ENCODE measurements at regions not wholly inside any gene's neighbourhood (a gene's known extent, or its start where the extent isn't known, plus 50 kb on each side); places are given as distances from the start of the nearest gene placed in this dataset.
"Not testable (repeated sequence)": the region's sequence is repeated elsewhere in the genome, so short reads cannot be mapped to it uniquely, and the experiment has no call there.

DNA sequence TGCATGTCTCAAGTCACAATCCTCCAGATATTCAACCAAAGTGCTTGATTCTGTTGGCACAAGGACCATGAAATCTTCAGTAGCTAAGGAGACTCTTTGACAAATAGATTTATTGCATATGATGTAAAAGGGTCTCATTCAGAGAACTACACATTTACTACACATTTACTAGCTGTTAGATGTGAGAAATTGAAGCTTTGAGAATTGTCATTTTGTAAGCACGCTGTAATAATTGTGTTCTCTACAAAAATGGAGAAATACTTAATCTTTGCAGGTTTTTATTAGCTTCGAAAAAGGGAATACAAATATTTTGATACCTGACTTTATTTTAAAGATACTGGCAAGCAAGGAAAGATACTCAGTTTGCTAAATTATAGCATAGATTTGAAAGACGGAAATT, 70.2 kb upstream of the CHD2 start:
- DNase-seq = no peak

DNA sequence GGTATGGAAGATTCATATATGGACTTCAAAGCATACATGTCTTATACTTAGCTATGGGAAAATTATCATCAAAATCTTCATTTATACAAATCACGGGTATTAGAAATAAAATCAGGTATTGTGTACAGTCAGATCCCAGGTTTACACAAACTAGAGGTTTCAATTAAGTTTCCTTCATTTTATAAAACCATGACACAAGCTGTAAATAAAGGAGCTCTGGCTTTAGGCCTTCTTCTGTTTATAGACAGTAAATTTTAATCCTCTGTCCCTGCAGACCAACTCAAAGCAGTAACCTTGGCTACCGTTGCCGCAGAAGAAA, 68.8 kb upstream of the CHD2 start:
- DNase-seq = no peak

DNA sequence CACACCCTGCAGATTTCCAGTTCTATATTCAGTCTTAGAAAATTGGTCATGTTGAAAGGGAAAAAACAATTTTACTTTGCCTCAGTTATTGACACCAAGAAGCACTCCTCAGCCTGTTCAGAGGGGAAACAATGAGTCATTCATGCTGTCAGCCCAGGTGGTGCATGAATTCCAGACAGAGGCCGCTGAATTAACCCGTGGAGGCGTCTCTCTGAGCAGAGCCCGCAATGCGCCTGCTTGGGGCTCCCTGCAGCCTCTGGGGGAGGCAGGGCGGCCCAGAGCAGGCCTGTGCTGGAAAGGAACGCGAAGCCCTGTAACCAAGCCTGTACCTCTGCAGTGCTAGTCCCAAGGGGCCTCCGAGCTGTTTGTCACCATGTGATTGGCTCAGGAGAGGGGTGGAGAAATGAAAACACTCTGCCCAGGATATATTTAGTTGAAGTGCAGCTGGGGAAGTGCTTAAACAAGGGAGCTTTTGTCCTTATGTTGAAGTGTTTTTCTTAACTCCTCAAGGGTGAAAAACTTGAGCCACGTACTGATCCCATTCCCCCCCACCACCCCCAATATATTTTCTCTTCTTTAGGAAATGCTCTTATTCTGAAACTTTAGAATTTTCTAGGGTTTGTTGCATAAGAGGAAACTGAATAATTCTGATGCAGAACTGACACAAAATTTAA, 68.3 kb upstream of the CHD2 start:
- peak; percentile 50 to 89 for DNase-seq

DNA sequence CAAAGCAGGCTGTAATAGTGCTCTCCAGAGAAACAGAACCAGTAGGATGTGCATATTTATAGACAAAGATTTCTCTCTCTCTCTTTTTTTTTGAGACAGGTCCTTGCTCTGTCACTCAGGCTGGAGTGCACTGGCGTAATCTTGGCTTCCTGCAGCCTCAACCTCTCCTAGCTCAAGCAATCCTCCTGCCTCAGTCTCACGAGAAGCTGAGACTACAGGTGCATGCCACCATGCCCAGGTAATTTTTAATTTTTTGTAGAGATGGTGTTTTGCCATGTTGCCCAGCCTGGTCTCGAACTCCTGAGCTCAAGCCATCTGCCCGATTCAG, 67.1 kb upstream of the CHD2 start:
- DNase-seq = no peak

DNA sequence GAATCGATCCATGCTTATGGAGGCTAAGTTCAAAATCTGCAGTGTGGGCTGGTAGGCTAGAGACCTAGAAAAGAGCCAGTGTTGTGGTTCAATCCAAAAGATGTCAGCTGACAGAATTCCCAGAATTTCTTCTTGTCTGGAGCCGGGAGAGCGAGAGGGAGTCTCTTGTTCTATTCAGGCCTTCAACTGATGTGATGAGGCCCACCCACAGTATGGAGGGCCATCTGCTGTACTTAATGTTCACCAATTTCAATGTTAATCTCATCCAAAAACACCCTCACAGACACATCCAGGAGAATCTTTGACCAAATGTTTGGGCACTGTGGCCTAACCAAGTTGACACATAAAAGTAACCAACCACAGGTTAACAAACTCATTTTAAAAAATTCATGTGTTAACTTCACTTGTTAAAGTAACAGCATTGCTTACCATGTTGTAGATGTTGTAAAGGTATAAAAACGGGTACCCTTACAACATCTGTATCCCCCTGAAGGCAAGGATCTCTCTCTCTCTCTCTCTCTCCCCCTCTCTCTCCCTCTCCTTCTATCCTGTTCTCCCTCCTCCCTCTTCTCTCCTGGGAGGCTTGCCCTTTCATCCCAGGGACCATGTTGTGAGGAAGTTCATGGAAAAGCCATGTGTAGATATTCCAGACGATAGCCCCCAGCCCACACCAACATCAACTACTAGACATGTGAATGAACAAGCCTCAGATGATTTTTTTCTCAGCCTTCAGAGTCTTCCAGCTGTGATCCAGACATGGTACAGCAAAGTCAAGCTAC, 66.4 kb upstream of the CHD2 start:
- DNase-seq = no peak

DNA sequence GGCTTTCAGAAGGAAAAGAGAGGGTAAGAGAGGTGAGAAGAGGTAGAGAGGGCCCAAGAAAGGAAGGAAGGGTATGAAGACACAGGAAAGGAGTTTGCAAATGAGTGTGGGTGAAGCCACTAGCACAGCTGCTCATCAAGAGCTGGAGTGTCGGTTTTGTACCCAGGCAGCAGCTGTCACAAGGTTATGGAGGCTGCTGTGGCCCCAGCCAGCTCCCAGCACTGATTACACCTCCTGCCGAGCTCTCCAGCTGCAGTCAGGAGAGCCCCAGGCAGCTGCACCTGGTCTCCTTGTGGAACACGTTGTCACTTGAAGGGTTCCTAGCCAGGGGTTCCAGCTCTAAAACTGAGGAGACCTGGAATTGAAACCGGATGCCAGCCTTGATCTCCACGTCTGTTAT, 60.4 kb upstream of the CHD2 start:
- DNase-seq = no peak

DNA sequence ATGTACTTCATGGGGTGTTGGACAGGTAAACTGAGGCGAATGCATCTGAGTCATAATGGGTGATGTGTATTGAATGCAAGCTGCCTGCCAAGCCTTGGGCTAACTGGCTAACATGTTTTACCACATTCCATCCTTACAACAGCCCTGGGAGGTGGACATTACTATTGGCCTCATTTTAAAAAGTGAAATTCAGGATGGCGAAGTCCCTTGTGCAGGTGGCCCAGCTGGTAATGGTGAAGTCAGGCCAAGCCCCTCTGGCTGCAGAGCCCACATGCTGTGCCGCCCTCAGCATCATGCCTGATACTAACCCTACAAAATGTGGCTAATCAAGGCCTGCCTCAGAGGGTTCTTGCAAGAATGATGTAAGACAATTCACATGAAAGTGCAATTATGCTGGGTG, 60.0 kb upstream of the CHD2 start:
- DNase-seq = no peak

DNA sequence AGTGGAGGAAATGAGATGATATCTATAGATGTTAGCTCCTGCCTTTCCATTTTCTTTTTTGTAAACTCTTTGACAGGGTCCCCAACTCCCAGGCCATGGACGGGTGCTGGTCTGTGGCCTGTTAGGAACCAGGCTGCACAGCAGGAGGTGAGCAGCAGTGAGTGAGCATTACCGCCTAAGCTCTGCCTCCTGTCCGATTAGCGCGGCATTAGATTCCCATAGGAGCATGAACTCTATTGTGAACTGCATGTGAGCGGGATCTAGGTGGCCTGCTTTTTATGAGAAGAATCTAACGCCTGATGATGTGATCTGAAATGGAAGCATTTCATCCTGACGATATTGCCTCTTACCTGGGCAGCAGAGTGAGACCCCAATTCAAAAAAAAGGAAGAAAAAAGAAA, 56.8 kb upstream of the CHD2 start:
- DNase-seq = no peak

DNA sequence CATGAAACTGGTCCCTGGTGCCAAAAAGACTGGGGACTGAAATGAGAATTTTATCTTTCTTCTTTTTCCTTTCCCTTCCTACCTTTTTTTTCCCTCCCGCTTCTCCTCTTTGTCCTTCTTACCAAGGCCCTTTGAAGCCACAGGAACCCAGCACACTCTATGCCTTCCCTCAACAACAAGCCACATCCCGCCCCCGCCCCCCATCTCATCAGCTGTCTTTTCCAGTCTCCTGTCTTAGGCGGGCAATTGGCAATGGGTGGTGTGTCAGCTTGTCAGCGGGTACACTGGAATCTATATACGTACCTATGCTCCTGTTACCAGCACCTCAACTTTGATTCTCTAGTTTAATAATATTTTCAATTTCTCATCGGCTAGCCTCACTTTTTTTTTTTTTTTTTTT, 56.3 kb upstream of the CHD2 start:
- DNase-seq = no peak

DNA sequence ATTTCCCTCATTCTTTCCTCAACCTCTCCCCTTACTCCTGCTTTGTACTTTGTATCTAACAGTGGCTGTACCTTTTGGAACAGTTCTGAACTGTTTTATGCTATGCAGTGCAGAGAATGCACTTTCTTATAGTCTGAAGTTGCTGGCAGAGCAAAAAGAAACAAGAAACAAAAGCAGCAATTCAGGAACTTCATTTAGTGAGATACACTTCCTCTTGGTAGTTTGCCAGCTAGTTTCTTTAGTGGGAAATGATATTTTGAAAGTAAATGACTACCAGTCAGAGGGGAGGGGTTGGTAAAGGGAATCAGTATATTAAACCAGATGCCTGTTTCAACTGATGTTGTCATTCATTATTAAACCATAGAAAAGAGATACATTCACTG, 55.0 kb upstream of the CHD2 start:
- DNase-seq = no peak

DNA sequence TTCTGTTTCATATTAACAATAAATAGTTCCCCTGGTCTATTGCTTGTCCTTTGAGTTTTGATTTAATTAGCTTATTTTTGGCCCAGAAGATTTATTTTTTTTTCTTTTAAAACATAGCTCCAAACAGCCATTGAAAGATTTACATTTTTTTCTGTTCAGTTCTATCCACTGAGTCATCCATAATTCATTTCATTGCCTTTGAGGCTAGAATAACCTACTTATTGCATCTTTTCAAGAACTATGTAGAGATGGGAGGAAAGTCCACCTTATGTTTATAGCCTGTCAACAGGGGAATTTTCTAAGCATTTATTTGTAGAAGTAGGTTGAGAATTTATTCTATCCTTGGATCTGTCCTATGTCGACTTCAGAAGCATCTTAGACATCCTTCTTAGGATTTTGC, 53.4 kb upstream of the CHD2 start:
- no peak for DNase-seq

DNA sequence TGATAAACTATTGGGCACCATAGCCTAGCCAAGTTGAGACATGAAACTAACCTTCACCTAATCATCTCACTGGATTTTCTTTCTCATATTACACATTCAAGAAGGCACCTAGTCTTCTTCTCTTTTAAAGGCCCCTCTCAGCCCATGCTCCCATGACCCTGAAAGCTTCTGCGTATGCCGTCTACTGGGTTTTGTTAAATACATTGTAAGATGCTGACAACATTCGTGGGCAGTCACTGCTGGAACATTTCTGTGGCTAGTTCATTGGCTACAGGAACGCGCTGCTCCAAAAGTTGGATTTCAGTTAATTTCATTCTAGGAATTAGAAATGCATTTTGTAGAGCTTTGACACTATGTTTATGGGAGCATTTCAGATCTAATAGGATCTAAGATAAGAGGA, 52.3 kb upstream of the CHD2 start:
- no peak for DNase-seq

DNA sequence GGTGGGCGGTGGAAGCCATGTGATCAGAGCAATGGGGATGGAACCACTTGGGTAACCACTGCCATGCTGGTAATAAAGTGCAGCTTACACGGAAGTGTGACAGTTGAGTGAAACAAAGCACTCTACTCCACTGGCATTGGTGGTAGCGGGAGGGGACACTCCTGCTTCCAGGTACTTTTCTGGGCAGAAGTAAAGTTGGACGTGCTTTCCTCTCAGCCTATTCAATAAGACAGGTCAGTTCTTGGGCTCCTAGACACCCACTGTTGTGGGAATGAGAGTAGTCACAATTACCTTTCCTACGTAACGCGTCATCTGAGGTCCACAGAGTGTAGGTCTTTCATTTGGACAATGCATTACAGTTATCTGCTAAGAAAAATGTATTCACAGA, 51.7 kb upstream of the CHD2 start:
- DNase-seq = no peak

DNA sequence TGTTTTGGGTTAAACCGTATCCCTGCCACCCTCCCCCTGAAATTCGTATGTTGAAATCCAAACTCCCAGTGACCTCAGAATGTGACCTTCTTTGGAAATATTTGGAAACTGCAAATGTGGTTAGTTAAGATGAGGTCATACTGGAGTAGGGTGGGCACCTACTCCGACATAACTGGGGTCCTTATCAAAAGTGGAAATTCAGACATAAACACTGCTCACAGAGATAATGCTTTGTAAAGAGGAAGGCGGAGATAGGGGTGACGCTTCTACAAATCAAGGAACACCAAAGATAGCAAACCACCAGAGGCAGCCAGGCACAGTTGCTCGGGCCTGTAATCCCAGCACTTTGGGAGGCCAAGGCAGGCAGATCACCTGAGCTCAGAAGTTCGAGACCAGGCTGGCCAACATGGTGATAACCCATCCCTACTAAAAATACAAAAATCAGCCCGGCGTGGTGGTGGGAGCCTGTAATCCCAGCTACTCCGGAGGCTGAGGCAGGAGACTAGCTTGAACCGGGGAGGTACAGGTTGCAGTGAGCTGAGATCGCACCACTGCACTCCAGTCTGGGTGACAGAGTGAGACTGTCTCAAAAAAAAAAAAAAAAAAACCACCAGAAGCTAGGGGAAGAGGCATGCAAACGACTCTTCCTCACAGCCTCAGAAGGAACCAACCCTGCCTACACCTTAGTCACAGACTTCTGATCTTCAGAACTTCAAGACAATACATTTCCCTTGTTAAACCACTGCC, 51.1 kb upstream of the CHD2 start:
- no peak for DNase-seq

DNA sequence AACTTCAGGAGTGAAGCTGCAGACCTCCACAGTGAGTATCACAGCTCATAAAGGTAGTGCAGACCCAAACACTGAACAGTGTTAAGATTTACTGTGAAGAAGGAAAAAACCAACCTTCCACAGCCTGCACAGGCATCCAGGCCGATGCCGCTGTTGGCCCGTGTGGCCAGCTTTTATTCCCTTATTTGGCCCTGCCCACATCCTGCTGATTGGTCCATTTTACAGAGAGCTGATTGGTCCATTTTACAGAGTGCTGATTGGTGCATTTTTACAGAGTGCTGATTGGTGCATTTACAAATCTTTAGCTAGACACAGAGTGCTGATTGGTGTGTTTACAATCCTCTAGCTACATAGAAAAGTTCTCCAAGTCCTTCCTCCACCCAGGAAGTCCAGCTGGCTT, 49.9 kb upstream of the CHD2 start:
- DNase-seq = not testable (repeated sequence)

Data from cerebellar nuclear complex (tissue), 1 donor.